HCT116 (cell line): ENCODE measurements at regions not wholly inside any gene's neighbourhood (a gene's known extent, or its start where the extent isn't known, plus 50 kb on each side); places are given as distances from the start of the nearest gene placed in this dataset.

Source experiments
- CTCF ChIP-seq, 3 experiments: fragments of 200-600 bp in 1 of 3; sonication (generic) in 1 of 3; IDR thresholded peaks in 2 of 3; conservative IDR thresholded peaks in 1 of 3; 2 replicates each; pipeline ENCODE4 v1.5.1; 2012 to 2017; ENCODE audit warnings: low read depth in 2 of 3, low read length in 2 of 3, antibody characterized with exemption in 1 of 3, borderline replicate concordance in 1 of 3, control low read depth in 1 of 3, mild to moderate bottlenecking in 1 of 3, mixed read lengths in 1 of 3, mixed run types in 1 of 3, moderate library complexity in 1 of 3; ENCODE audit not compliant: insufficient read depth in 1 of 3
- POLR2A ChIP-seq: IDR thresholded peaks from 2 replicates; pipeline ENCODE4 v1.7.0; 2011; ENCODE audit warnings: borderline replicate concordance; ENCODE audit not compliant: insufficient read depth, insufficient read length; ENCODE audit errors: extremely low read depth
- POLR2AphosphoS5 ChIP-seq: IDR thresholded peaks from 2 replicates; pipeline ENCODE4 v1.6.1; 2011; ENCODE audit warnings: mild to moderate bottlenecking, low read depth, low read length, moderate library complexity
- SP1 ChIP-seq: IDR thresholded peaks from 2 replicates; pipeline ENCODE4 v1.6.1; 2012; ENCODE audit warnings: low read depth

GRCh38 chr5:160511280-160511929 lies 89.8 kb downstream of the PTTG1 start:
- no peak for TF ChIP-seq POLR2AphosphoS5
- no peak for TF ChIP-seq POLR2A
- no peak for TF ChIP-seq CTCF (IDR thresholded peaks at IDR 0.05 in 2 of 3, conservative IDR thresholded peaks at IDR 0.05 in 1 of 3; ENCODE audit: borderline replicate concordance in 1 of 3, insufficient read depth in 1 of 3, low read depth in 2 of 3, low read length in 2 of 3)
- no peak for TF ChIP-seq SP1
